IPS-NIHi7 (cell line): ENCODE measurements at regions not wholly inside any gene's neighbourhood (a gene's known extent, or its start where the extent isn't known, plus 50 kb on each side); places are given as distances from the start of the nearest gene placed in this dataset.

Source experiments
- DNase-seq: peaks from one replicate; pipeline ENCODE4 v3.0.0; 2012; ENCODE audit warnings: mixed read lengths; ENCODE audit errors: extremely low spot score

- DNase-seq, result no peak
Measured at GRCh38 chr4:184575306-184575705, 73.9 kb downstream of the CASP3 start.

- no peak for DNase-seq
Measured at GRCh38 chr4:184574861-184575260, 74.4 kb downstream of the CASP3 start.

GRCh38 chr4:184573701-184574100 is 75.5 kb downstream of the CASP3 start:
- DNase-seq, result no peak

GRCh38 chr4:184568770-184569169 is 80.5 kb downstream of the CASP3 start:
- DNase-seq, result no peak

- DNase-seq, result no peak
Measured at GRCh38 chr4:184563621-184564020, 85.6 kb downstream of the CASP3 start.

- DNase-seq, result no peak
Measured at GRCh38 chr4:184558996-184559395, 84.6 kb upstream of the IRF2 start.

GRCh38 chr4:184553891-184554290 is 79.5 kb upstream of the IRF2 start:
- DNase-seq, result peak; percentile 20

- DNase-seq, result no peak
Measured at GRCh38 chr4:184550476-184550875, 76.1 kb upstream of the IRF2 start.

- peak; percentile 38 for DNase-seq
Measured at GRCh38 chr4:184548648-184549341, 74.4 kb upstream of the IRF2 start.

GRCh38 chr4:184548316-184548647 is 73.9 kb upstream of the IRF2 start:
- DNase-seq, result no peak

- DNase-seq, result no peak
Measured at GRCh38 chr4:184544788-184545409, 70.5 kb upstream of the IRF2 start.

- DNase-seq, result no peak
Measured at GRCh38 chr4:184541907-184542306, 67.6 kb upstream of the IRF2 start.

- no peak for DNase-seq
Measured at GRCh38 chr4:184540307-184540706, 66.0 kb upstream of the IRF2 start.

- DNase-seq, result peak; percentile 30
Measured at GRCh38 chr4:184538023-184538599, 63.8 kb upstream of the IRF2 start.

- DNase-seq, result peak; percentile 95
Measured at GRCh38 chr4:184537269-184538022, 63.1 kb upstream of the IRF2 start.

GRCh38 chr4:184536881-184537248 is 62.5 kb upstream of the IRF2 start:
- DNase-seq, result no peak

GRCh38 chr4:184536065-184536880 is 61.9 kb upstream of the IRF2 start:
- no peak for DNase-seq

- no peak for DNase-seq
Measured at GRCh38 chr4:184534511-184535391, 60.4 kb upstream of the IRF2 start.

- DNase-seq, result no peak
Measured at GRCh38 chr4:184533908-184534307, 59.6 kb upstream of the IRF2 start.

- no peak for DNase-seq
Measured at GRCh38 chr4:184531008-184531407, 56.7 kb upstream of the IRF2 start.

- no peak for DNase-seq
Measured at GRCh38 chr4:184529283-184529682, 54.9 kb upstream of the IRF2 start.
